ENCODE measurements at regions not wholly inside any gene's neighbourhood (a gene's known extent, or its start where the extent isn't known, plus 50 kb on each side); places are given as distances from the start of the nearest gene placed in this dataset.
"Not testable (repeated sequence)": the region's sequence is repeated elsewhere in the genome, so short reads cannot be mapped to it uniquely, and the experiment has no call there.

- H3K4me3 ChIP-seq (ENCODE audit: low read depth, low read length): no peak overlapping the region
- TF ChIP-seq CTCF (IDR thresholded peaks at IDR 0.05; ENCODE audit: low read depth, low read length): no peak
These were observed 250.3 kb upstream of the KLF3 start for GRCh38 chr4:38413524-38414341.

GRCh38 chr4:38414410-38414809, 249.6 kb upstream of the KLF3 start:
- no peak for TF ChIP-seq CTCF (IDR thresholded peaks at IDR 0.05; ENCODE audit: low read depth, low read length)
- H3K4me3 ChIP-seq (ENCODE audit: low read depth, low read length): no peak overlapping the region

GRCh38 chr4:38415682-38416081, 248.3 kb upstream of the KLF3 start:
- no peak overlapping the region for H3K4me3 ChIP-seq (ENCODE audit: low read depth, low read length)
- no peak for TF ChIP-seq CTCF (IDR thresholded peaks at IDR 0.05; ENCODE audit: low read depth, low read length)

- TF ChIP-seq CTCF (IDR thresholded peaks at IDR 0.05; ENCODE audit: low read depth, low read length): no peak
- H3K4me3 ChIP-seq (ENCODE audit: low read depth, low read length): no peak overlapping the region
These were observed 247.5 kb upstream of the KLF3 start for GRCh38 chr4:38416450-38417014.

- not testable (repeated sequence) for H3K4me3 ChIP-seq (ENCODE audit: low read depth, low read length)
These were observed 243.7 kb upstream of the KLF3 start for GRCh38 chr4:38420254-38420653.

GRCh38 chr4:38422850-38423249, 241.1 kb upstream of the KLF3 start:
- TF ChIP-seq CTCF (IDR thresholded peaks at IDR 0.05; ENCODE audit: low read depth, low read length): no peak
- H3K4me3 ChIP-seq (ENCODE audit: low read depth, low read length): no peak overlapping the region

- H3K4me3 ChIP-seq (ENCODE audit: low read depth, low read length): no peak overlapping the region
- TF ChIP-seq CTCF (IDR thresholded peaks at IDR 0.05; ENCODE audit: low read depth, low read length): no peak
These were observed 239.7 kb upstream of the KLF3 start for GRCh38 chr4:38424151-38424871.

Measured in WI38 (cell line).